B cell (primary cell): ENCODE measurements at regions not wholly inside any gene's neighbourhood (a gene's known extent, or its start where the extent isn't known, plus 50 kb on each side); places are given as distances from the start of the nearest gene placed in this dataset.

Source experiments
- ATAC-seq: fragments of 200-7000 bp; cut with Tn5 transposase; one replicate; pipeline ENCODE4 v1.10.0; 2021; ENCODE audit warnings: low read depth, mild to moderate bottlenecking, moderate number of reproducible peaks, moderate library complexity
- CTCF ChIA-PET: fragments of 350-600 bp; sonication (Branson Sonifier 250); formaldehyde crosslinking; loops from one replicate; lab custom pipeline; 2021; ENCODE audit warnings: antibody characterized with exemption, inconsistent platforms; lab: Charles Lee
- POLR2A ChIA-PET: fragments of 350-600 bp; sonication (Branson Sonifier 250); formaldehyde crosslinking; loops from one replicate; lab custom pipeline; 2021; ENCODE audit warnings: antibody characterized with exemption; lab: Charles Lee
- DNase-seq: peaks from one replicate; pipeline ENCODE4 v3.0.0; 2013
- H2AFZ ChIP-seq: 2 replicates; pipeline ENCODE4 v1.6.1; 2012; ENCODE audit warnings: mild to moderate bottlenecking, low read depth, low read length; ENCODE audit not compliant: insufficient read depth, poor library complexity, severe bottlenecking
- H3K27ac ChIP-seq, 2 donors: 1 replicate in 1 of 2; 2 replicates in 1 of 2; pipeline ENCODE4 v1.5.1; 2012 to 2013; ENCODE audit warnings: low read length in 2 of 2, mild to moderate bottlenecking in 2 of 2, moderate library complexity in 1 of 2
- H3K27me3 ChIP-seq, 4 experiments: fragments of 200-600 bp in 1 of 4; sonication (generic) in 1 of 4; replicated peaks in 1 of 4; 1 replicate in 2 of 4; 2 replicates in 2 of 4; pipeline versions ENCODE4 v1.6.1 to v1.7.0; 2013 to 2016; ENCODE audit warnings: low read length in 3 of 4, mild to moderate bottlenecking in 2 of 4, mixed read lengths in 1 of 4, moderate library complexity in 1 of 4; ENCODE audit not compliant: insufficient read depth in 4 of 4, control insufficient read depth in 3 of 4; ENCODE audit errors: control extremely low read depth in 1 of 4
- H3K36me3 ChIP-seq, 2 experiments: replicated peaks in 1 of 2; 1 replicate in 1 of 2; 2 replicates in 1 of 2; pipeline versions ENCODE4 v1.6.1 to v1.7.1; 2013; ENCODE audit warnings: low read length in 1 of 2; ENCODE audit not compliant: insufficient read depth in 2 of 2, control insufficient read depth in 1 of 2; ENCODE audit errors: control extremely low read depth in 1 of 2, extremely low read depth in 1 of 2
- H3K4me1 ChIP-seq, 2 donors: fragments of 200-600 bp in 1 of 2; sonication (generic) in 1 of 2; 1 replicate in 1 of 2; 2 replicates in 1 of 2; pipeline versions ENCODE4 v1.5.1 to v1.6.1; 2013 to 2017; ENCODE audit warnings: low read length in 2 of 2; ENCODE audit not compliant: control insufficient read depth in 2 of 2, insufficient read depth in 2 of 2
- H3K4me2 ChIP-seq: replicated peaks from 2 replicates; pipeline ENCODE3; 2012; ENCODE audit warnings: mild to moderate bottlenecking, low read depth, low read length; ENCODE audit not compliant: poor library complexity, severe bottlenecking
- H3K4me3 ChIP-seq, 5 experiments: fragments of 200-600 bp in 1 of 5; sonication (generic) in 1 of 5; 1 replicate in 3 of 5; 2 replicates in 2 of 5; pipeline versions ENCODE4 v1.5.1 to v1.7.0; 2011 to 2016; ENCODE audit warnings: low read length in 4 of 5, mild to moderate bottlenecking in 4 of 5, low read depth in 2 of 5, control low read depth in 1 of 5, moderate library complexity in 1 of 5; ENCODE audit not compliant: insufficient read depth in 1 of 5; ENCODE audit errors: control extremely low read depth in 1 of 5, extremely low read depth in 1 of 5
- H3K79me2 ChIP-seq: fragments of 200-600 bp; sonication (generic); one replicate; pipeline ENCODE4 v1.6.0; 2016; ENCODE audit warnings: low read length; ENCODE audit not compliant: control insufficient read depth, insufficient read depth
- H3K9ac ChIP-seq: fragments of 200-600 bp; sonication (generic); 2 replicates; pipeline ENCODE4 v1.6.1; 2017; ENCODE audit warnings: mild to moderate bottlenecking, low read length, moderate library complexity
- H3K9me3 ChIP-seq, 3 donors: one replicate each; pipeline versions ENCODE4 v1.6.1 to v1.7.1; 2013; ENCODE audit warnings: low read length in 2 of 3; ENCODE audit not compliant: control insufficient read depth in 2 of 3, insufficient read depth in 1 of 3; ENCODE audit errors: control extremely low read depth in 1 of 3
- H4K20me1 ChIP-seq: 2 replicates; pipeline ENCODE4 v1.6.0; 2012; ENCODE audit warnings: mild to moderate bottlenecking, low read length; ENCODE audit not compliant: insufficient read depth, control insufficient read depth, poor library complexity, severe bottlenecking
- H3K27ac Mint-ChIP-seq: one replicate; pipeline ENCODE4 v1.8.0; 2021; ENCODE audit warnings: mixed read lengths
- H3K27me3 Mint-ChIP-seq: one replicate; pipeline ENCODE4 v1.8.0; 2021; ENCODE audit warnings: mixed read lengths
- H3K4me1 Mint-ChIP-seq: one replicate; pipeline ENCODE4 v1.8.0; 2021; ENCODE audit warnings: mixed read lengths
- H3K4me3 Mint-ChIP-seq: one replicate; pipeline ENCODE4 v1.8.0; 2021; ENCODE audit warnings: mixed read lengths
- H3K9me3 Mint-ChIP-seq: one replicate; pipeline ENCODE4 v1.8.0; 2022; ENCODE audit warnings: mixed read lengths; ENCODE audit not compliant: insufficient read depth
- CTCF ChIP-seq: fragments of 200-600 bp; IDR thresholded peaks from one replicate; pipeline ENCODE4 v1.8.0; 2022; ENCODE audit warnings: antibody characterized with exemption, mild to moderate bottlenecking
- EZH2 ChIP-seq: IDR thresholded peaks from 2 replicates; pipeline ENCODE4 v1.6.1; 2012; ENCODE audit warnings: borderline replicate concordance, low read depth, mild to moderate bottlenecking, moderate library complexity, low read length; ENCODE audit not compliant: insufficient read depth, poor library complexity, severe bottlenecking
- WGBS: methylation state at CpG from one replicate; pipeline ENCODE4 v1.1.5; 2013; ENCODE audit warnings: missing lambda C conversion rate; ENCODE audit not compliant: insufficient coverage; 5-methylcytosine and 5-hydroxymethylcytosine counted together
- intact Hi-C: fragments of 100-400 bp; cut with micrococcal nuclease; formaldehyde crosslinking; loops from one replicate; pipeline ENCODE4 v1.10.0; 2022

DNA sequence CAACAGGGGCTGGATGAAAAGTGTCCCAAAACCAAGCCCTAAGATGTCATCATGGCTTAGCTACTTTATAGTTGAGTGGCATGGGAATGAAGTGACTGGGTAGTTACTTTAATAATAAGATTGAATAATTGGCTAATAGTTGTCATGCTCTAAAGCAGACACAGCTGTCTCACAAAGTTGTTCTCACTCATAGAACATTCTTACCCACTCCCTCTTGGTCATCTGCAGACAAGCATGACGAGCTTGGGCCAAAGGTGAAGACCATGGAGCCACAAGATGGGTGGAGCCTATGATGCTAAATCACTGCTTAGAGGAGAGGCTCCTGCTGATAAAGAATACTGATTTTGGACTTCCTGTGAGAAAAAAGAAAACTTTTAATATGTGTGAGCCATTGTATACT is 62.4 kb upstream of the MMADHC start:
- Mint-ChIP-seq H3K27ac (no peak overlapping the region), H3K27me3 (peaks cover 10% of the 10 kb centered on the region), H3K4me1 (no peaks in the 10 kb centered on the region), H3K9me3 (no peaks in the 10 kb centered on the region), H3K4me3 (no peak overlapping the region)
- Histone ChIP-seq H3K27ac (no peak overlapping the region), H3K36me3 (no peaks in the 10 kb centered on the region), H3K27me3 (no peaks in the 10 kb centered on the region), H3K4me2 (no peak overlapping the region), H3K9ac (no peak overlapping the region), H4K20me1 (no peaks in the 10 kb centered on the region), H3K79me2 (no peaks in the 10 kb centered on the region), H3K9me3 (no peaks in the 10 kb centered on the region), H3K4me1 (no peaks in the 10 kb centered on the region), H2AFZ (no peak overlapping the region), H3K4me3 (no peak overlapping the region)
- CTCF ChIA-PET = no interaction called here
- POLR2A ChIA-PET = no interaction called here
- ATAC-seq (no peak), DNase-seq (no peak)
- TF ChIP-seq EZH2 = no peak
- TF ChIP-seq CTCF = no peak
- intact Hi-C loops = no loop called here
- WGBS = no CpG with 5 or more reads among the region's 1 CpG

- CTCF ChIA-PET = no interaction called here
- Histone ChIP-seq H4K20me1 (no peaks in the 10 kb centered on the region), H3K4me2 (no peak overlapping the region), H3K27ac (no peak overlapping the region), H3K79me2 (no peaks in the 10 kb centered on the region), H3K4me1 (no peaks in the 10 kb centered on the region), H3K9ac (no peak overlapping the region), H3K4me3 (no peak overlapping the region), H3K9me3 (peaks cover 0 to 2% (median 0%) of the 10 kb centered on the region in 3 donors), H2AFZ (no peak overlapping the region), H3K27me3 (no peaks in the 10 kb centered on the region), H3K36me3 (no peaks in the 10 kb centered on the region)
- ATAC-seq = no peak
- no peak for TF ChIP-seq EZH2
- TF ChIP-seq CTCF = no peak
- Mint-ChIP-seq H3K4me3 (no peak overlapping the region), H3K9me3 (peaks cover 2% of the 10 kb centered on the region), H3K27ac (no peak overlapping the region), H3K4me1 (no peaks in the 10 kb centered on the region), H3K27me3 (peaks cover 15% of the 10 kb centered on the region)
- DNase-seq = no peak
- POLR2A ChIA-PET = no interaction called here
- WGBS = 84% methylated on average over 3 of the region's 3 CpGs
- intact Hi-C loops = no loop called here
These were observed 60.9 kb upstream of the MMADHC start for GRCh38 chr2:149648282-149649030.
